ENCODE measurements at regions not wholly inside any gene's neighbourhood (a gene's known extent, or its start where the extent isn't known, plus 50 kb on each side); places are given as distances from the start of the nearest gene placed in this dataset.
A peak's percentile ranks its signal among the peaks of the same experiment; 100 is the strongest.

DNA sequence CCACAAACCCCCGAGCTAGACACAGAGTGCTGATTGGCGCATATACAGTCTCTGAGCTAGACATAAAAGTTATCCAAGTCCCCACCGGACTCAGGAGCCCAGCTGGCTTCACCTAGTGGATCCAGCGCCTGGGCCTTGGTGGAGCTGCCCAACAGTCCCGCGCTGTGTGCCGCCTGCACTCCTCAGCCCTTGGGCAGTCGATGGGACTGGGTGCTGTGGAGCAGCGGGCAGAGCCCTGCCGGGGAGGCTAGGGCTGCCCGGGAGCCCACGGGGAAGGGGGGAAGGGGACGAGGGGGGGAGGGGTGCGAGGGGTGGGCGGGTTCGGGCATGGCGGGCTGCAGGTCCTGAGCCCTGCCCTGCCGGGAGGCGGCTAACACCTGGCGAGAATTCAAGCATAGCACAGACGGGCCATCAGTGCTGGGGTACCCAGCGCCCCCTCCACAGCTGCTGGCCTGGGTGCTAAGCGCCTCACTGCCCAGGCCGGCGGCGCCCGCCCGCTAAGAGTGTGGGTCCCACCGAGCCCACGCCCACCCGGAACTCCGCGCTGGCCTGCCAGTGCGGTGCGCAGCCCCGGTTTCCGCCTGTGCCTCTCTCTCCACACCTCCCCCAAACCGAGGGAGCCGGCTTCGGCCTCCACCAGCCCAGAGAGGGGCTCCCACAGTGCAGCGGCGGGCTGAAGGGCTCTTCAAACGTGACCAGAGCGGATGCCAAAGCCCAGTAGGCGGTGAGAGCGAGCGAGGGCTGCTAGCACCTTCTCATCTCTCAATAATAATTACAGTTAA lies 391.2 kb upstream of the NUDT12 start:
- H3K27ac ChIP-seq: no peak overlapping the region
- no peak for DNase-seq (ENCODE audit: low read depth, low spot score)

DNA sequence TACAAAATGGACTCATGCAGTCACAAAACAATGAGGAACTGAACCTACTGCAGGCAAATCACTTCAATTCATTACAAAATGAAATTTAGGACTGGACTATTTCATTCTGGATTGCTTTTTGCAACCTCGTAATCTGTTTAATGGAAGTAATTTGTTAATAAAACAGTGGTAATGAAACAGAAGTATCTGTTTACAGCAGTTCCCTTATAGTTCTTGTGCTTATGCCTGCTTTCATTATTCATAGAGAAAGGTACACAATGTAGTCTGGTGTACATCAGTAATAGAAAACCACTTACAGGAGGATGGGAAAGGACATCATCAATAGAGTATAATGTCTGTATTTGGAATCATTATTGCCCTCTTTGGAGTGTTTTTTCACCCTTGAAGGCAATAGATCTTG lies 389.2 kb upstream of the NUDT12 start:
- no peak overlapping the region for H3K27ac ChIP-seq
- no peak for DNase-seq (ENCODE audit: low read depth, low spot score)

DNA sequence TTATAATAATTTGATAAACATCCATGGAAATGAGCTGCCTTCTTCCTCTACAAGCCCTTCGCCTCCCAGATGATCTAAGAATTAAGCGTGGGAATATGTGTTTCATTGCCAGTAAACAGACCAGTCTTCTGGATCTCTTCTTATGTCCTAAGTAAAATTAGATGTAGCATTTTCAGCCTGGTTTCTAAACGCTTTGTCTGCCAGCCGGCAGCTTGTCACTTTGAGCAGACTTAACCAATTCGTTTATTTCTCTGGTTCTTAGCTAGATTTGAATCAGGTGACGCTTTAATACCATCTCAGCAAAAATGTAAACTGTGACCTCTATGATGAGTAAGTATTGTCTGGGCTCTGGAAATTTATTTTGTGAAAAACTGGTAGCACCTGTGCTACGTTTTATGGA lies 380.6 kb upstream of the NUDT12 start:
- H3K27ac ChIP-seq: no peak overlapping the region
- no peak for DNase-seq (ENCODE audit: low read depth, low spot score)

DNA sequence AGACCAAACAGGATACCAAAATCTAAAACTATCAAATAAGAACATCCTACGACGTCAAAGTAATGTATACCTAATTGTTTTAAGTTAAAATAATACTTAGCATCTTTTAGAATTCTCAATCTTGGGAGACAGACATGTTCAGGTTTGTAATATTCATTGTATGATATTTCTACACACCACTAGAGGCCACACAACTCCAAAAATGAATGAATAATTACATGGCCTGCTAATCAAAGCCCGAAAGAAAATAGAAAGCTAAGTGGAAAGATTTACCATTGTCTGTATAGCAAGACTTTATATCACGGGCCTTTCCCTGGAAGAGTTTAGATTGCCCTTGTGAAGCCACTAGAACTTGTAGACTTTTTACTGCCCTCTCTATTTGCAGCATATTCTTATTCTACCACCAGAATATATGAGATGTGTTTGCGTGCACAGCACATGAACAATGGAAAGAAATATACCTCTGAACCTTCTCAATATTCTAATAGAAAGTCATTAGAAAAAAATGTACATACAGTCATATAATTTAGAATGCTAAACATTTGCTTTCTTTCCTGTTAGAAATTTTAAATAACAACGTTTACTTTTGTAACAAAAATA lies 380.1 kb upstream of the NUDT12 start:
- no peak overlapping the region for H3K27ac ChIP-seq
- DNase-seq (ENCODE audit: low read depth, low spot score): no peak

DNA sequence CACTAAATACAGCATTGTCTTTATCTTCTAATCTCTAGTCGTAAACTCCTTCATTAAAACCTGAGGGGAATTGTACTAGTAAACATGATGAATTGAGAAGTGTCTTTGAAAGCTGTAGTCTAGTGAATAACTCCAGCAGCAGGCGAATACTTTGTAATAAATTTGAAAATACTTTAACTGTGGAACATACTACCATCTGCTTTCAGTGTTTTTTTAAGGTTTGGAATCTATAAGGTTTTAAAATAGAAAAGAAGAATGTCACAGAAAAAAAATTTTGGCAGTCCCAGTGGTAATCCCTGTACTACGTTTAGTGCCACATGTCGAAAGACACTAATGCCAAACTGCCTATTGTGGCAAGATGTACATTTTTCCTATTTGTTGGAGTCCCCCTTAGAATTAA lies 379.0 kb upstream of the NUDT12 start:
- no peak for DNase-seq (ENCODE audit: low read depth, low spot score)
- H3K27ac ChIP-seq: no peak overlapping the region

DNA sequence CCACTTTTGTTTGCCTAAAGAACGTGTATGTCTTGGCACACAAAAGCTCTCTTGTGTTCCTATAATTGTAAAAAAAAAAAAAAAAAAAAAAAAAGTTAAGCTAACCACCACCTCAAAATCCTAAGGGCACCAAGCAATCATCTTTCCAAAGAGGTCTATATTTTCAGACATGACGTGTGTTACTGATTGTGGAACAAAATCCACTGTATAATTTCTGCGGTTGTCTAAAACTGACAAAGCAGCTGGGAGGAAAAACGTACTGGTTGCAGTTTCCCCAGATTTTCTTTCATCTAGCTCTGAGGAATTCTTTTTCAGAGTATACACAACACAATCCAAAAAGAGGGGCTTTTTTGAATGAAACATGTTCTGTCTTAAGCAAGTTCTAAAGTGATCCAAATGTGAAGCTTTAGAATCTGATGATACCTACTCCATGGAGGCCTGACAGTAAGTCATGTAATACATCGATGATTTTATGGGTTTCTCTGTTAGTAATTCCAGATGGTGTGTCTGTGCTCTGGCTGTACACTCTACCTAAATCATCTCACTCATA lies 375.6 kb upstream of the NUDT12 start:
- DNase-seq (ENCODE audit: low read depth, low spot score): no peak
- H3K27ac ChIP-seq: no peak overlapping the region

DNA sequence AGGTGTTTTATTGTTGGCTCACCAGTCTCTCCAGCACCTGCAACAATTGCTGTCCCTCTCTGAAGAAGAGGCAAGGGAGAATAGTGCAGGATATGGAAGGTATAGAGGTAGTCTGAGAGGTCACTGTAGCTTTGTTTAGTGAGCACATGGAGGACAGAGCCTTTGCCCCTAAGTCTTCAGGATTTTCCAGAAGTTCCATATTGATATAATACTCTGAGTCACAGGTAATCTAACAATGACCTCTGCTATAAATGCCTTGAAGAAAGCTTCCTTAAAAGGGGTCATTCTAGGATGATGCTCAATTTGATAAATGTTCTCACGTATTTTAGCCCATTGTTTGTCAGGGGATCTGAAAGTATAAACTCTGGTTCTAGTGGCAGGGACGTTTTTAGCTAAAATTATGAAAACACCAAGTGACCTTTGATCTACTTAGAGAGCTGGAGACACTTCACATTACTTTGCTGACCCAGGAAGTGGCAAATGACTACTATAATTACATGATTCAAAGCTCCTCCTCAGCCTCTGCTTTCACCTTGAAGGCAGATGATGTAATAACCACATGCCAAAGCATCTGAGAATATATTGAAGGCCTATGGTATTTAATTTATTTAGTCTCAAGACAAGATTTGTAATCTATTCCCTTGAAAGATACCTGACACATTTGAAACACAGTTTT lies 366.9 kb upstream of the NUDT12 start:
- no peak overlapping the region for H3K27ac ChIP-seq

DNA sequence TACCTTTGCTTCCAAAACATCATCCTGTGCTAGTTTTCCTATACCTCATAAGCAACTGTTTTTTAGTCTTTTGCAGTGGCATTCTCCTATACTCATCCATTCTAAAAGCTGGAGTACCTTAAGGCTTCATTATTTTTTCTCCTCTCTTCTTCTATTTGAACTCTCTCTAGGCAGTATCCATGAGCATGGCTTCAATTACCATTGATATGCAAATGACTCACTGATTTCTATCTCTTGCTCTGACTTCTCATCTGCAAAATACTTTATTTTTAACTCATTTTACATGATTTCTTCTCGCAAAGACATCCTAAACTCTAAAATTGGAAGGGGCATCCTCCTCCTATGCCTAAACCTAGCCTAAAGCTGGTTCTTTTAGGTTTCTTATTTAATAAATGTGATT lies 365.1 kb upstream of the NUDT12 start:
- DNase-seq (ENCODE audit: low read depth, low spot score): no peak
- H3K27ac ChIP-seq: no peak overlapping the region

More for the DNA sequence above, 366.9 kb upstream of the NUDT12 start:
- peak; percentile 2 for DNase-seq (ENCODE audit: low read depth, low spot score)

DNA sequence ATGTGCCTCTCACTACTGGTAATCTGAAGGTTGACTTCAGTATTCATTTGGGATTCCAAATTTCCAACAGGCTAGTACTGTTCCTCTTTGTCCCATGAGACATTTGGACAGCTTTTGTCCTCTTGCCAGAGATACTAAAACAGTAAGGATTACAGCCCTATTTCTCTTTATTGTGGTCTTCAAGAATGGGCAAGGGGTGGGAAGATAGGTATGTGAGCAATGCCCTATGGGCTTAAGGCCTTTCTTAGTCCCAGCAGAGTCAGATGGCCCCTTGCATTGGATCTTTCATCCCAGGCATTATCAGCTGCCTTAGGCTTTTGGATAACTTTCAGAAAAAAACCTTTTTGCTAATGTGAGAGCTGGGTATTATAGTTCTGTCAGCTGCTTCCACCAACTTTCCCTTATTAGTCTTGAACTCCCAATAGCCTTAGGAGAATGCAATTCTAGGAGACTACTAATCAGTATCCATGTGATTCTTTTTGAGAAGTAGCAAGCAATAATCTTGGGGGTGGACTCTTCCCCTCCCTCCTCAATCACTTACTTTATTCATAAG lies 361.1 kb upstream of the NUDT12 start:
- H3K27ac ChIP-seq: no peak overlapping the region
- DNase-seq (ENCODE audit: low read depth, low spot score): no peak

DNA sequence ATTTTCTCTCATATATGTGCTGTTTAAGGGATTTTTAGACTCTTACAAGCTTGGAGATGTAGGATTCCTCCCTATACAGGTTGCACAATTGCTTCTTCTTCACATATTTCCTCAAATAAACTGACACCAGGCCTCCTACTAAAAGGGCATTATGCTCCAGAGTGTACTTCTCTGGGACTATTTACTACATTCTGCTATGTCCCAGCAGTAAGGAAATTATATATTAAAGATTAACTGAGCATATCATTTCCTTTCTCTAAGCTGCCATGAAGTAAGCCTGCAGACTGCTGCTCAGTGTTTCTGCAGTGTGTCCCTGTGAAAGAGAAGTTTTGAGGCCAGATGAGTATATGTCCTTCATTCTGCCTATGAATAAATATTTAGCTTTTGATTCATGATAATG lies 356.9 kb upstream of the NUDT12 start:
- DNase-seq (ENCODE audit: low read depth, low spot score): no peak
- no peak overlapping the region for H3K27ac ChIP-seq

DNA sequence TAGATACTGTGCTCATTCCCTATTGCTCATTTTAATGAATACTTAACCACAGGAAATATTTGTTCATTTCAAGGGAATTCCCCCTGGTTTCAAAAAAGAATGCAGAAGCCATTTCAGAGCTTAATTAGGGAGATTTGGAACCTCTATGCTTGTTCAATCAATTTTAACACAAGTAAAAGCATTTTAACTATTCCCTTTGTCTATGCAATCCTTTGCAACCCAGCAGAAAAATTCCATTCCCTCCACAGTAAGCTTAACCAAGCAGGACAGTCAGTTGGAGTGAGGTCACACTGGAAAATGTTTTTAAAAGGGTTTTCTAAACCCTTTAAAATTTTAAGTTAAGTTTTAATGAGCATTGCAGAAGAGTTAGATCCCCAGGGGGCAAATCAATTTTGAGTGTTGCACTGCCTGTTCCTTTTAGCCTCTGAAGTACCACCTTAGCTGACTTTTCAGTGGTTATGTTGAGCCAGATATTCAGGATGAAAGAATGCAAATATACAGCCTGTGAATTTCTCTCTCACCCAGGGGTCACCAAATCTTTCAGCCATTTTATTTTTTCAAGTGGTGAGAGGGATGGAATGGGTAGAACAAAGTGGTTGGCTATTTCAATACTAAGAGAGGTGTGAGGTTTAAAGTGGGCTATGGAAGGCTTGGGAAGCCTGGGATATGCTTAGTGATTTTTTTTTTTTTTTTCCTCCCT lies 356.2 kb upstream of the NUDT12 start:
- H3K27ac ChIP-seq: no peak overlapping the region
- DNase-seq (ENCODE audit: low read depth, low spot score): no peak

DNA sequence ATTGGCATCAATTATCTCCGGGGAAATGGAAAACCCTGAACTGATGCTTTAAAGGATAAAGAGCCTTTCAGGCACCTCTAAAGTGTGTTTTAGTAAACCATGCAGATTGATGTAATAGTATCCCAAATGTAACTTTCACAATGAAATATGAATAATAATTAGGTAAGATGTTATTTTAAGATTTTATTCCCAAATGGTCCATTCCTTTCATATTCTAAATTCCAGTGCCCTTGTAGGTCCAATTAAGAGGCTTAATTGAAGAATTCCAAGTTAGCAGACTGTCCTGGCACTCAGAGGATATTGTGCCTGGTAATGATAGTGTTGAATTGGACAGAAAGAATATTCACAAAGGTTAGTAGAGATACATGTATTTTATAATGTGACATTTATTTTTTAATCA lies 352.5 kb upstream of the NUDT12 start:
- no peak for DNase-seq (ENCODE audit: low read depth, low spot score)
- H3K27ac ChIP-seq: no peak overlapping the region

DNA sequence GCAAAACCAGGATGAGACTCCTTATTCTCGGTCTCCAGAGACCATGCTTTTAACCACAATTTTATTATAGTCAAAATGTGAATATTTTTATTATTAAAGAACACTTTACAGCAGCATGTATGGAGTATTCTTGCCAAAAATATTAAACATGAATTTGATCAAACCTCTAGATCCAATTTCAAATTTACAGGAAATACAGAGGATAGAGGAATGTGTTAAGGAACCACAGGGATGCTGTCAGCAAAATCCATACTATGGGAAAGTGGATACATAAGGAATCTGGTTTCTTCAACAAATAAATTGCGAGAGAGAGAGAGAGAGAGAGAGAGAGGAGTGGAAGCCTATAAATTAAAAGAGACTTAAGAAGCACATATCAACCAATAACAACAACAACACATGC lies 348.2 kb upstream of the NUDT12 start:
- H3K27ac ChIP-seq: no peak overlapping the region
- DNase-seq (ENCODE audit: low read depth, low spot score): no peak

DNA sequence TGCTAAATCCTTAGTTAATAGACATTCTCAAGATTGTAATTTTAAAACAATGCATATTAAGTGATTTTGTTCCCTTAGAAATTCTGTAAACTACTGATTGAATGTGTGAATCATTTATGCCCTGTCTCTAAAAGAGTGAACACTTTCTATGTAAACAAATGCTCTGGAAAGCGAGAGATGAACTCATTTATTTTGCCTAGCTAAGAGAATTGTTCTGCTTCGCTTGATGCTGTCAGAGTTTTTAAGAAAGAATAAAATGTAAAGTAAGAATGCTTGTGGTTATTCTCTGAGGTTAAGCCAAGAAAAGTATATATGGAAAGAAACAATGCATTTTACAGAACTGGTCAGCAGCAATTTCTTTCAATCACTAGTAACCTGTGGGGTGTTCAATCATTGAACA lies 347.4 kb upstream of the NUDT12 start:
- DNase-seq (ENCODE audit: low read depth, low spot score): no peak
- no peak overlapping the region for H3K27ac ChIP-seq

DNA sequence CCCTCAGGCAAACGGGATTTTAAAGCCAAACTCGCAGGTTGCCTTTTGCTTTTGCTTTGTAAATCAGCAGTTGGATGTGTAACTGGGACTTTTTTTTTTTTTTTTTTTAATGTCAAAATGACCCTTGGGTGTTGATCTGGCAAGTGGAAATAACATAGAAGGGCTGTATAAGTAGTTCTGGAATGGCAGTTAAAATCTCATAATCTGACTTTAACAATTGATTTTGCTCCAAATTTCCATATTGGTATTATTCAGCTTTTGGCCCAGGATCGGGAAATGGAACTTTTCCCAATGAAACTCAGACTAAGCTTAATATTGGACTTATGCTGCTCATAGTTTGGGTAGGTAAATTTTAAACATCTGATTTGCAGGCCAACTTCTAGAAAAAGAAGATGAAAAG lies 346.8 kb upstream of the NUDT12 start:
- H3K27ac ChIP-seq: no peak overlapping the region
- no peak for DNase-seq (ENCODE audit: low read depth, low spot score)

DNA sequence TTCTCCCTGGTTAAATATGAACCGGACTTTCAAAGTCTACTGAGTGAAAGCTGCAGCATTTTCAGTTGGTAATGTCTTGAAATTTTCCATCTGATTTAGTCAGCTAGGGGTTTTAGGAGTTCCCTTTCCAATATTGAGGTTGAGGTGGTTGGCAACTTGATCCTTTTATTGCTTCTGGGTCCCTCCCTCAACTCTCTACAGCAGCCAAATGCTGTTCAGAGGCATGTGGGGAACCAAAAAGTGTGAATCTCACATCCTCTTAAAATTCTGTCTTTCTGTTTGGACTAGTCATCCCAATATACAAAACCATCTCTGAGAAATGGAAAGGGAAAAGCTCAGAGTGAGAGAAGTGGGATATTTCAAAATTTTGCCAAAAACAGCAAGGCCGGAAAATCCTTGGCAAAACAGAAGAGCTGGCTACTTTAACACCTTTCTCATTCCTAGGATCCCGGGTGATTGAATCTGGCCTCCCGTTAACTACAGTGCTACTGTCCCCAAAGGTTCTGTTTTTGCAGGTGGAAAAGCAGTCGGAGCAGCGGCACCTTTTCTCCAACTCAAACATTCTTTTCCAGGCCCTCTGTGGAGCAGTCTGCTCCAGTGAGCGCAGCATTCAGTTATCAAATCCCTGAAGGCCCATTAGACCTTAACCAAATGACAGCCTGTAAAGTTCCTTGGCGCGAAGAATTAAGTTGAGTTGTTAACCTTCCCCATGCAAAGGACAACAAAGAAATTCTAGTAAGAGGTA lies 345.9 kb upstream of the NUDT12 start:
- no peak for DNase-seq (ENCODE audit: low read depth, low spot score)
- H3K27ac ChIP-seq: no peak overlapping the region

DNA sequence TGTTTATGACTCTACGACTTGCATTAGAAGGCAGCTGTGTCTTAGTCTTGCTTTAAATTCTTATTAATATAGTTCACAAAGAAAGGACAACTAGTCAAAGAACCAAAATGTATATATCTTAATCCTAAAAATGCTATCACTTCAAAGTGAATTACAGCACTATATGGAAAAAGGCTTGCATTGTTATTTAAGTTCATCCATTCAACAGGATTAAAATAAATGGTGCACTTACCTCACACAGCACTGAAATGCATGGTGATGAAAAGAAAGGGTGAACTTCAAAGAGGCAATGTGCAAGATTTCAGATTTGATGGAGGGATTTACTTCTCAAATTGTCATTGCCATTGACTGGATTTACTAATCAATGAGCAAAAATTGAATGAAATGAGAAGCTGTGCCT lies 344.4 kb upstream of the NUDT12 start:
- DNase-seq (ENCODE audit: low read depth, low spot score): no peak
- H3K27ac ChIP-seq: no peak overlapping the region

DNA sequence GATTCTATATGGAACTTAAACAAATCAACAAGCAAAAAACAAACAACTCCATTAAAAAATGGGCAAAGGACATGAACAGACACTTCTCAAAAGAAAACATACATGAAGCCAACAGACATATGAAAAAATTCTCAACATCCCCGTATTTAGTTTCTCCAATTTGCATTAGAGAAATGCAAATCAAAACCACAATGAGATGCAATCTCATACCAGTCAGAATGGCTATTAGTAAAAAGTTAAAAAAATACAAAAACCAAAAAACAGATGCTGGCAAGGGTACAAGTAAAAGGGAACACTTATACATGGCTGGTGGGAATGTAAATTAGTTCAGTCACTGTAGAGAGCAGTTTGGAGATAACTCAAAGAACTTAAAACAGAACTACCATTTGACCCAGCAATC lies 342.1 kb upstream of the NUDT12 start:
- no peak for DNase-seq (ENCODE audit: low read depth, low spot score)
- no peak overlapping the region for H3K27ac ChIP-seq

DNA sequence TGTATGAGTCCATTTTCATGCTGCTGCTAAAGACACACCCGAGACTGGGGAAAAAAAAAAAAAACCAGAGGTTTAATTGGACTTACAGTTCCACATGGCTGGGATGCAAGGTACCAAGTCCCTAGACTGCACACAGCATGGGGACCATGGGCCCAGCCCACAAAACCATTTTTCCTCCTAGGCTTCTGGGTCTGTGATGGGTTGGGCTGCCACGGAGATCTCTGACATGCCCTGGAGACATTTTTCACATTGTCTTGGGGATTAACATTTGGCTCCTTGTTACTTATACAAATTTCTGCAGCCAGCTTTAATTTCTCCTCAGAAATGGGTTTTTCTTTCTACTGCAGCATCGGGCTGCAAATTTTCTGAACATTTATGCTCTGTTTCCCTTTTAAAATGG lies 340.3 kb upstream of the NUDT12 start:
- no peak overlapping the region for H3K27ac ChIP-seq
- no peak for DNase-seq (ENCODE audit: low read depth, low spot score)

DNA sequence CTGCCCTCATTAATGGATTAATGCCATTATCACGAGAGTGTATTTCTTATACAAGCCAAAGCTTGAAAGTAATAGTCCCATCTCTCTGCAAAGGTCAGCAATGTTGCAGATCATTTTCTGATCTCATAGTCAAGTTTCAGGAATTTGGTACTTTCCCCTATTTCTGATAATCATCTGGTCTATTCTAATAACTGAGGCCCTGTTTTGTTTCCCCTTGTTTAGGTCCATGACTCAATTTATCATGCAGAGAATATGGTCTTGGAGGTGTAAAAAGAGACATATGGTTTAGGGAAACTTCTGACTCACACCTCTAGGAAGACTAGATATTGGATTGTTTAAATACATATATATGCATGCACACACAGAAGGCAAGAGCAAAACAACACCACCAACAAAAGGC lies 339.3 kb upstream of the NUDT12 start:
- no peak overlapping the region for H3K27ac ChIP-seq
- DNase-seq (ENCODE audit: low read depth, low spot score): no peak
